GM23338 (cell line): ENCODE measurements at regions not wholly inside any gene's neighbourhood (a gene's known extent, or its start where the extent isn't known, plus 50 kb on each side); places are given as distances from the start of the nearest gene placed in this dataset.
A peak's percentile ranks its signal among the peaks of the same experiment; 100 is the strongest.

ENCODE experiments used
- ATAC-seq: fragments of 200-7000 bp; cut with Tn5 transposase; 3 replicates; pipeline ENCODE4 v1.9.1; 2020
- DNase-seq: peaks from one replicate; pipeline ENCODE4 v3.0.0-alpha.2; 2015; ENCODE audit warnings: low spot score
- H2AFZ ChIP-seq: fragments of 200-600 bp; sonication (generic); 2 replicates; pipeline ENCODE4 v1.8.0; 2016; ENCODE audit warnings: antibody characterized with exemption, mild to moderate bottlenecking, moderate library complexity
- H3F3A ChIP-seq: fragments of 200-600 bp; sonication (generic); replicated peaks from 2 replicates; pipeline ENCODE4 v1.8.0; 2017; ENCODE audit warnings: antibody characterized with exemption, mixed run types, low read depth
- H3K27ac ChIP-seq: fragments of 200-600 bp; sonication (generic); 2 replicates; pipeline ENCODE4 v1.6.1; 2016; ENCODE audit warnings: low read depth
- H3K27me3 ChIP-seq: fragments of 200-600 bp; sonication (generic); 2 replicates; pipeline ENCODE4 v1.8.0; 2016; ENCODE audit warnings: mild to moderate bottlenecking, mixed run types, moderate library complexity; ENCODE audit not compliant: insufficient read depth
- H3K36me3 ChIP-seq: fragments of 200-600 bp; sonication (generic); 2 replicates; pipeline ENCODE4 v1.8.0; 2016; ENCODE audit warnings: mild to moderate bottlenecking; ENCODE audit not compliant: insufficient read depth
- H3K4me1 ChIP-seq: fragments of 200-600 bp; sonication (generic); 2 replicates; pipeline ENCODE4 v1.8.0; 2016; ENCODE audit warnings: mild to moderate bottlenecking, moderate library complexity; ENCODE audit not compliant: insufficient read depth
- H3K4me2 ChIP-seq: fragments of 200-600 bp; sonication (generic); 2 replicates; pipeline ENCODE4 v1.7.1; 2017; ENCODE audit warnings: mixed run types
- H3K4me3 ChIP-seq: fragments of 200-600 bp; sonication (generic); 2 replicates; pipeline ENCODE4 v1.6.1; 2016; ENCODE audit warnings: mixed run types
- H3K79me2 ChIP-seq: fragments of 200-600 bp; sonication (generic); replicated peaks from 2 replicates; pipeline ENCODE4 v1.8.0; 2017; ENCODE audit warnings: mild to moderate bottlenecking; ENCODE audit not compliant: insufficient read depth
- H3K9me2 ChIP-seq: fragments of 200-600 bp; sonication (generic); 2 replicates; pipeline ENCODE4 v1.8.0; 2017; ENCODE audit not compliant: insufficient read depth
- H4K20me1 ChIP-seq: fragments of 200-600 bp; sonication (generic); replicated peaks from 2 replicates; pipeline ENCODE4 v1.8.0; 2017; ENCODE audit warnings: mild to moderate bottlenecking; ENCODE audit not compliant: insufficient read depth
- H3K27ac Mint-ChIP-seq: 2 replicates; pipeline ENCODE4 v1.8.0; 2020; ENCODE audit warnings: inconsistent platforms, mild to moderate bottlenecking, moderate library complexity, mixed read lengths
- H3K27me3 Mint-ChIP-seq: 3 replicates; pipeline ENCODE4 v1.8.0; 2022; ENCODE audit warnings: low read depth, mild to moderate bottlenecking, moderate library complexity, mixed read lengths, inconsistent platforms; ENCODE audit not compliant: insufficient read depth, poor library complexity
- H3K36me3 Mint-ChIP-seq: 3 replicates; pipeline ENCODE4 v1.8.0; 2021; ENCODE audit warnings: low read depth, mild to moderate bottlenecking, inconsistent platforms, moderate library complexity, mixed read lengths
- H3K4me1 Mint-ChIP-seq: 3 replicates; pipeline ENCODE4 v1.8.0; 2020; ENCODE audit warnings: mild to moderate bottlenecking, inconsistent platforms, mixed read lengths
- H3K4me3 Mint-ChIP-seq: 3 replicates; pipeline ENCODE4 v1.8.0; 2021; ENCODE audit warnings: moderate library complexity, mild to moderate bottlenecking, inconsistent platforms, mixed read lengths
- H3K9me3 Mint-ChIP-seq: 3 replicates; pipeline ENCODE4 v1.8.0; 2020; ENCODE audit warnings: moderate library complexity, mild to moderate bottlenecking, inconsistent platforms, mixed read lengths
- CREB1 ChIP-seq: fragments of 250-450 bp; sonication (Bioruptor Pico); IDR thresholded peaks from 2 replicates; pipeline ENCODE4 v1.5.0; 2020; ENCODE audit warnings: low read depth, mild to moderate bottlenecking, moderate library complexity
- CTCF ChIP-seq, 2 experiments: fragments of 200-600 bp in 1 of 2; sonication (generic) in 1 of 2; conservative IDR thresholded peaks; 2 replicates each; pipeline versions ENCODE4 v1.5.1 to v1.6.1; 2016 to 2017; ENCODE audit warnings: antibody characterized with exemption in 2 of 2, low read depth in 2 of 2, mild to moderate bottlenecking in 2 of 2, moderate library complexity in 1 of 2
- ETS1 ChIP-seq: IDR thresholded peaks from 2 replicates; pipeline ENCODE4 v1.6.1; 2016; ENCODE audit warnings: antibody characterized with exemption
- EZH2 ChIP-seq: fragments of 200-600 bp; sonication (generic); IDR thresholded peaks from one replicate; pipeline ENCODE4 v1.8.0; 2017; ENCODE audit warnings: antibody characterized with exemption, mild to moderate bottlenecking, low read depth; ENCODE audit not compliant: unreplicated experiment
- EZH2phosphoT487 ChIP-seq: fragments of 200-600 bp; sonication (generic); IDR thresholded peaks from one replicate; pipeline ENCODE4 v1.8.1; 2018; ENCODE audit warnings: antibody characterized with exemption; ENCODE audit not compliant: unreplicated experiment
- JUNB ChIP-seq: IDR thresholded peaks from one replicate; pipeline ENCODE4 v1.6.1; 2016; ENCODE audit warnings: antibody characterized with exemption; ENCODE audit not compliant: unreplicated experiment
- NANOG ChIP-seq: IDR thresholded peaks from 2 replicates; pipeline ENCODE4 v1.6.1; 2016; ENCODE audit warnings: antibody characterized with exemption, borderline replicate concordance
- POLR2AphosphoS5 ChIP-seq: IDR thresholded peaks from 2 replicates; pipeline ENCODE4 v1.6.1; 2016; ENCODE audit warnings: antibody characterized with exemption, low read depth
- STAT1 ChIP-seq: IDR thresholded peaks from one replicate; pipeline ENCODE4 v1.6.1; 2016; ENCODE audit warnings: antibody characterized with exemption; ENCODE audit not compliant: unreplicated experiment
- ZNF114 ChIP-seq: fragments of 250-450 bp; sonication (Bioruptor Pico); IDR thresholded peaks from 2 replicates; pipeline ENCODE4 v1.5.0; 2020; ENCODE audit warnings: mild to moderate bottlenecking, moderate library complexity
- ZNF331 ChIP-seq: fragments of 250-450 bp; sonication (Bioruptor Pico); IDR thresholded peaks from 2 replicates; pipeline ENCODE4 v1.5.0; 2020; ENCODE audit warnings: low read depth, mild to moderate bottlenecking, moderate library complexity
- ZNF462 ChIP-seq: fragments of 250-450 bp; sonication (Bioruptor Pico); IDR thresholded peaks from 2 replicates; pipeline ENCODE4 v1.5.0; 2020; ENCODE audit warnings: mild to moderate bottlenecking, moderate library complexity
- TF ChIP-seq, protein P1 (sequence below): IDR thresholded peaks from one replicate; pipeline ENCODE4 v1.6.1; 2018; ENCODE audit warnings: antibody characterized with exemption; ENCODE audit not compliant: unreplicated experiment

DNA sequence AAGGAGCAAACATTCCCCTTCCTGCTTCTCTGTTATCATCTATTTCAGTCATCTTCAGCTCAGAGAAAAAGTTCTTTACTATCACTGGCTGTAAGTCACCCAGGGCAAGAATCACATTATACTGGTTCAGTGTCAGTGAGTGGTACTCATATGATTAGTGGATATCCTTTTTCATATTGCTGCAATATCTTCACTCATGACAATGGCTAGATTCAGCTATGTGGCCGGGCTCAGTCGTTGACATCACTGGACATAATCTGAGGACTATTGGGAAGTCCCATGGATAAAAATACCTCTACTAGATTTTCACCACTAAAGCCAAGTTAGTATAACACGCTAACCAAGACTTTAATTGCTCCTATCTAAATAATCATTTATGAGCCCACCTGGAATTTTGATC is 91.3 kb upstream of the UBE2E2 start:
- H3K27me3 ChIP-seq: no peaks in the 10 kb centered on the region
- no peak overlapping the region for H3K4me3 Mint-ChIP-seq
- TF ChIP-seq POLR2AphosphoS5 (no peak), EZH2phosphoT487 (no peak), ZNF331 (no peak), ETS1 (no peak), ZNF462 (CRISPR knock-in tag) (no peak), CREB1 (CRISPR knock-in tag) (no peak), JUNB (no peak), STAT1 (no peak), ZNF114 (CRISPR knock-in tag) (no peak), NANOG (no peak), CTCF (conservative IDR thresholded peaks at IDR 0.05; ENCODE audit: low read depth in 2 of 2) (no peak), EZH2 (no peak)
- TF ChIP-seq, protein P1, sequence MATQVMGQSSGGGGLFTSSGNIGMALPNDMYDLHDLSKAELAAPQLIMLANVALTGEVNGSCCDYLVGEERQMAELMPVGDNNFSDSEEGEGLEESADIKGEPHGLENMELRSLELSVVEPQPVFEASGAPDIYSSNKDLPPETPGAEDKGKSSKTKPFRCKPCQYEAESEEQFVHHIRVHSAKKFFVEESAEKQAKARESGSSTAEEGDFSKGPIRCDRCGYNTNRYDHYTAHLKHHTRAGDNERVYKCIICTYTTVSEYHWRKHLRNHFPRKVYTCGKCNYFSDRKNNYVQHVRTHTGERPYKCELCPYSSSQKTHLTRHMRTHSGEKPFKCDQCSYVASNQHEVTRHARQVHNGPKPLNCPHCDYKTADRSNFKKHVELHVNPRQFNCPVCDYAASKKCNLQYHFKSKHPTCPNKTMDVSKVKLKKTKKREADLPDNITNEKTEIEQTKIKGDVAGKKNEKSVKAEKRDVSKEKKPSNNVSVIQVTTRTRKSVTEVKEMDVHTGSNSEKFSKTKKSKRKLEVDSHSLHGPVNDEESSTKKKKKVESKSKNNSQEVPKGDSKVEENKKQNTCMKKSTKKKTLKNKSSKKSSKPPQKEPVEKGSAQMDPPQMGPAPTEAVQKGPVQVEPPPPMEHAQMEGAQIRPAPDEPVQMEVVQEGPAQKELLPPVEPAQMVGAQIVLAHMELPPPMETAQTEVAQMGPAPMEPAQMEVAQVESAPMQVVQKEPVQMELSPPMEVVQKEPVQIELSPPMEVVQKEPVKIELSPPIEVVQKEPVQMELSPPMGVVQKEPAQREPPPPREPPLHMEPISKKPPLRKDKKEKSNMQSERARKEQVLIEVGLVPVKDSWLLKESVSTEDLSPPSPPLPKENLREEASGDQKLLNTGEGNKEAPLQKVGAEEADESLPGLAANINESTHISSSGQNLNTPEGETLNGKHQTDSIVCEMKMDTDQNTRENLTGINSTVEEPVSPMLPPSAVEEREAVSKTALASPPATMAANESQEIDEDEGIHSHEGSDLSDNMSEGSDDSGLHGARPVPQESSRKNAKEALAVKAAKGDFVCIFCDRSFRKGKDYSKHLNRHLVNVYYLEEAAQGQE: no peak
- no peaks in the 10 kb centered on the region for H3K79me2 ChIP-seq
- DNase-seq (no peak), ATAC-seq (no peak)
- H3K4me3 ChIP-seq: no peak overlapping the region
- H4K20me1 ChIP-seq: no peaks in the 10 kb centered on the region
- no peaks in the 10 kb centered on the region for H3K4me1 ChIP-seq
- H3K36me3 Mint-ChIP-seq: no peaks in the 10 kb centered on the region
- peak overlapping the region; percentile 59; the same call in 1 of the 2 replicates for H2AFZ ChIP-seq
- no peak overlapping the region for H3K27ac Mint-ChIP-seq
- no peak overlapping the region for H3K27ac ChIP-seq
- no peaks in the 10 kb centered on the region; the same call in 1 of the 3 replicates for H3K4me1 Mint-ChIP-seq
- no peak overlapping the region for H3K4me2 ChIP-seq
- no peaks in the 10 kb centered on the region for H3K9me3 Mint-ChIP-seq
- no peaks in the 10 kb centered on the region for H3K9me2 ChIP-seq
- no peaks in the 10 kb centered on the region for H3F3A ChIP-seq
- no peaks in the 10 kb centered on the region for H3K27me3 Mint-ChIP-seq
- no peaks in the 10 kb centered on the region for H3K36me3 ChIP-seq
